HepG2 (cell line): ENCODE measurements at regions not wholly inside any gene's neighbourhood (a gene's known extent, or its start where the extent isn't known, plus 50 kb on each side); places are given as distances from the start of the nearest gene placed in this dataset.

Experiments used
- ATAC-seq: fragments of 200-7000 bp; cut with Tn5 transposase; 3 replicates; pipeline ENCODE4 v1.9.1; 2020; ENCODE audit warnings: mild to moderate bottlenecking, moderate library complexity
- BruUV-seq: library from RNA; stranded (reverse); fragments of 400-500 nt; replicated peaks from 2 replicates; lab custom pipeline; 2021; lab: Mats Ljungman, UMichigan
- CTCF ChIA-PET: fragments of 300-600 bp; formaldehyde crosslinking; extraction: SDS; loops from one replicate; lab custom pipeline; 2021; ENCODE audit warnings: low total read pairs, inconsistent platforms, low intra/inter-chr PET ratio; lab: Yijun Ruan, JAX
- POLR2A ChIA-PET: fragments of 350-600 bp; sonication (Branson Sonifier 250); formaldehyde crosslinking; loops from one replicate; lab custom pipeline; 2020; ENCODE audit warnings: antibody characterized with exemption, inconsistent platforms; lab: Yijun Ruan, JAX
- DNase-seq: peaks from one replicate; pipeline ENCODE4 v3.0.0-alpha.2; 2015; ENCODE audit warnings: low spot score
- FAIRE-seq: peaks from 3 replicates; lab custom pipeline; 2011; peaks lifted over from hg19 to GRCh38; lab: Jason Lieb, UNC
- H2AFZ ChIP-seq: one replicate; pipeline ENCODE4 v1.6.1; 2011; ENCODE audit warnings: low read length, inconsistent platforms
- H3K27ac ChIP-seq: fragments of 300-600 bp; 3 replicates; pipeline ENCODE4 v1.8.0; 2011; ENCODE audit warnings: mixed run types, mild to moderate bottlenecking, mixed read lengths, low read length, inconsistent platforms; ENCODE audit not compliant: insufficient read depth; ENCODE audit errors: extremely low read length
- H3K27me3 ChIP-seq, 2 experiments: fragments of 200-600 bp in 1 of 2; 2 replicates in 1 of 2; 3 replicates in 1 of 2; pipeline versions ENCODE4 v1.6.0 to v1.8.0; 2011; ENCODE audit warnings: low read length in 2 of 2, mild to moderate bottlenecking in 2 of 2, moderate library complexity in 2 of 2, inconsistent platforms in 1 of 2; ENCODE audit not compliant: insufficient read depth in 2 of 2, control insufficient read depth in 1 of 2
- H3K36me3 ChIP-seq, 2 experiments: fragments of 200-600 bp in 1 of 2; replicated peaks in 1 of 2; 2 replicates in 1 of 2; 3 replicates in 1 of 2; pipeline versions ENCODE4 v1.5.1 to v1.8.0; 2011; ENCODE audit warnings: low read length in 2 of 2, inconsistent platforms in 1 of 2; ENCODE audit not compliant: insufficient read depth in 2 of 2, control insufficient read depth in 1 of 2
- H3K4me1 ChIP-seq: 2 replicates; pipeline ENCODE4 v1.5.1; 2012; ENCODE audit warnings: low read length, inconsistent platforms; ENCODE audit not compliant: insufficient read depth
- H3K4me2 ChIP-seq: 2 replicates; pipeline ENCODE4 v1.6.0; 2011; ENCODE audit warnings: low read depth, low read length, inconsistent platforms
- H3K4me3 ChIP-seq, 3 experiments: fragments of 200-600 bp in 1 of 3; sonication (generic), shearing (Covaris generic) in 1 of 3; replicated peaks in 1 of 3; 2 replicates each; pipeline ENCODE4 v1.5.1; 2011 to 2016; ENCODE audit warnings: low read length in 3 of 3, inconsistent platforms in 2 of 3, low read depth in 2 of 3, mild to moderate bottlenecking in 2 of 3, control low read depth in 1 of 3, mixed read lengths in 1 of 3; ENCODE audit not compliant: insufficient read depth in 1 of 3
- H3K79me2 ChIP-seq: one replicate; pipeline ENCODE4 v1.6.1; 2011; ENCODE audit warnings: low read length, inconsistent platforms; ENCODE audit not compliant: insufficient read depth
- H3K9ac ChIP-seq: 2 replicates; pipeline ENCODE4 v1.6.0; 2011; ENCODE audit warnings: mild to moderate bottlenecking, low read depth, low read length, inconsistent platforms; ENCODE audit not compliant: insufficient read depth
- H3K9me3 ChIP-seq: 2 replicates; pipeline ENCODE4 v1.5.1; 2012; ENCODE audit warnings: mild to moderate bottlenecking, low read length
- H4K20me1 ChIP-seq: 2 replicates; pipeline ENCODE4 v1.6.0; 2011; ENCODE audit warnings: inconsistent platforms, mild to moderate bottlenecking, low read length, moderate library complexity; ENCODE audit not compliant: insufficient read depth
- CAMTA2 ChIP-seq: sonication (generic); formaldehyde crosslinking; IDR thresholded peaks from 2 replicates; pipeline ENCODE4 v1.4.0; 2020; ENCODE audit warnings: mild to moderate bottlenecking, missing genetic modification reagents, borderline replicate concordance
- CBFB ChIP-seq: sonication (generic); formaldehyde crosslinking; IDR thresholded peaks from 2 replicates; pipeline ENCODE4 v1.4.0; 2020; ENCODE audit warnings: missing genetic modification reagents
- CENPT ChIP-seq: sonication (generic); formaldehyde crosslinking; IDR thresholded peaks from 2 replicates; pipeline ENCODE4 v1.8.0; 2022; ENCODE audit warnings: low read depth, mild to moderate bottlenecking, moderate library complexity, missing genetic modification reagents
- HIVEP1 ChIP-seq: sonication (generic); formaldehyde crosslinking; IDR thresholded peaks from 2 replicates; pipeline ENCODE4 v1.4.0; 2020; ENCODE audit warnings: mild to moderate bottlenecking, missing genetic modification reagents
- HMGXB3 ChIP-seq: sonication (generic); formaldehyde crosslinking; IDR thresholded peaks from 2 replicates; pipeline ENCODE4 v1.4.0; 2020; ENCODE audit warnings: missing genetic modification reagents, borderline replicate concordance
- POLR2AphosphoS5 ChIP-seq: IDR thresholded peaks from 2 replicates; pipeline ENCODE4 v1.6.1; 2012; ENCODE audit warnings: low read depth, low read length
- RARA ChIP-seq: IDR thresholded peaks from 2 replicates; pipeline ENCODE4 v1.6.1; 2016; ENCODE audit warnings: missing genetic modification reagents, missing compliant biosample characterization
- SMAD1 ChIP-seq: sonication (generic); formaldehyde crosslinking; IDR thresholded peaks from 2 replicates; pipeline ENCODE4 v1.4.0; 2020; ENCODE audit warnings: missing genetic modification reagents, low read depth, mild to moderate bottlenecking, borderline replicate concordance
- SRSF1 ChIP-seq: fragments of 200-400 bp; formaldehyde crosslinking; optimal IDR thresholded peaks from 2 replicates; pipeline ENCODE3; 2017; ENCODE audit warnings: mild to moderate bottlenecking, low read depth, low read length, moderate library complexity
- TCF7L2 ChIP-seq: IDR thresholded peaks from 2 replicates; pipeline ENCODE4 v1.6.1; 2011; ENCODE audit warnings: mild to moderate bottlenecking, low read depth, low read length, moderate library complexity
- ZBTB43 ChIP-seq: sonication (generic); formaldehyde crosslinking; conservative IDR thresholded peaks from 2 replicates; pipeline ENCODE4 v1.4.0; 2020; ENCODE audit warnings: missing genetic modification reagents
- ZNF230 ChIP-seq: sonication (generic); formaldehyde crosslinking; IDR thresholded peaks from 2 replicates; pipeline ENCODE4 v1.4.0; 2020; ENCODE audit warnings: mild to moderate bottlenecking, missing genetic modification reagents
- ZNF263 ChIP-seq: sonication (generic); formaldehyde crosslinking; IDR thresholded peaks from 2 replicates; pipeline ENCODE4 v1.4.0; 2020; ENCODE audit warnings: missing genetic modification reagents
- ZNF614 ChIP-seq: IDR thresholded peaks from 2 replicates; pipeline ENCODE4 v1.6.1; 2018; ENCODE audit warnings: missing biosample characterization, missing genetic modification reagents, inconsistent platforms, borderline replicate concordance
- ZNF720 ChIP-seq: sonication (generic); formaldehyde crosslinking; IDR thresholded peaks from 2 replicates; pipeline ENCODE4 v1.4.0; 2020; ENCODE audit warnings: missing genetic modification reagents
- ZSCAN29 ChIP-seq: sonication (generic); formaldehyde crosslinking; conservative IDR thresholded peaks from 2 replicates; pipeline ENCODE4 v1.4.0; 2020; ENCODE audit warnings: mild to moderate bottlenecking, missing genetic modification reagents
- WGBS: methylation state at CpG from one replicate; pipeline ENCODE4 v1.1.6; 2017; ENCODE audit warnings: low lambda C conversion rate; 5-methylcytosine and 5-hydroxymethylcytosine counted together
- in situ Hi-C: cut with HindIII; loops from 2 replicates; pipeline ENCODE4 v1.10.0; 2017; ENCODE audit warnings: low pct_unique_long_range_greater_than_20kb; ENCODE audit not compliant: extremely low pct_ligation_motif_present
- intact Hi-C: fragments of 100-400 bp; cut with micrococcal nuclease; formaldehyde crosslinking; loops from one replicate; pipeline ENCODE4 v1.10.0; 2022; ENCODE audit not compliant: unreplicated experiment

GRCh38 chr10:111516144-111516543, 439.3 kb downstream of the ADRA2A start:
- no peak overlapping the region for H3K4me2 ChIP-seq
- CTCF ChIA-PET: no interaction called here
- ATAC-seq: no peak
- no peaks in the 10 kb centered on the region for H4K20me1 ChIP-seq
- H3K9ac ChIP-seq: no peak overlapping the region
- no peaks in the 10 kb centered on the region for H3K27me3 ChIP-seq
- H3K9me3 ChIP-seq: no peaks in the 10 kb centered on the region
- H3K36me3 ChIP-seq: no peaks in the 10 kb centered on the region
- TF ChIP-seq ZSCAN29 (CRISPR knock-in tag) (no peak), ZNF263 (no peak), CBFB (CRISPR knock-in tag) (no peak), SMAD1 (no peak), TCF7L2 (no peak), RARA (CRISPR knock-in tag) (no peak), SRSF1 (no peak), ZNF614 (no peak)
- TF ChIP-seq, all 625 proteins: peak for 0
- Histone ChIP-seq H3K79me2 (no peaks in the 10 kb centered on the region), H3K4me1 (no peaks in the 10 kb centered on the region), H2AFZ (no peak overlapping the region), H3K27ac (no peak overlapping the region), H3K4me3 (no peak overlapping the region)
- in situ Hi-C loops: no loop called here
- POLR2A ChIA-PET: no interaction called here
- FAIRE-seq (no peak), DNase-seq (no peak)
- intact Hi-C loops: no loop called here
- no TSS peak for BruUV-seq

DNA sequence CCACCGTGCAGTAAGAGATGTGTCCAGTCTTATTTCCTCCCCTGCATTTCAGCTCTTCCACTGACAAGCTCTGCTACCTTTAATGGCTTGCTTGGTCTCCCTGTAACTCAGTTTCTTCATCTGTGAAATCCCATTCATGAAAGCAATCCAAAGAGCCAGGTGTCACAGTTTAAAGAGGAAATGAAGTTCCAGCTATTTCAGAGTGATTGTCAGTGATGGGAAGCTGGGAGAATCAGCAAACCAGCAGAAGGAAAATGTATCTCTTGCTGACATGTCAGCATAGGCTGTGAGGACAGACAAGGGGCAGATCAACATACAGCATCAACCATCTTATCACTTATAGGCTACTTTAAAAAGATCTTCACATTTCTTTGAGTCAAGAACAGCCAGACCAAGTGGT, 445.3 kb downstream of the ADRA2A start:
- in situ Hi-C loops: no loop called here
- H3K9ac ChIP-seq: no peak overlapping the region
- H4K20me1 ChIP-seq: no peaks in the 10 kb centered on the region
- CTCF ChIA-PET: no interaction called here
- H3K9me3 ChIP-seq: no peaks in the 10 kb centered on the region
- H3K4me3 ChIP-seq: no peak overlapping the region
- H3K4me1 ChIP-seq: no peaks in the 10 kb centered on the region
- no peak overlapping the region for H3K27ac ChIP-seq
- POLR2A ChIA-PET: no interaction called here
- intact Hi-C loops: no loop called here
- H3K27me3 ChIP-seq: no peaks in the 10 kb centered on the region
- no TSS peak for BruUV-seq
- ATAC-seq: no peak
- no peak for DNase-seq
- H3K4me2 ChIP-seq: no peak overlapping the region
- no peak overlapping the region for H2AFZ ChIP-seq
- no peak for FAIRE-seq
- H3K79me2 ChIP-seq: no peaks in the 10 kb centered on the region
- no peaks in the 10 kb centered on the region for H3K36me3 ChIP-seq
- WGBS: 0% methylated on average over 1 of the region's 1 CpG
- TF ChIP-seq ZNF230 (CRISPR knock-in tag): no peak
- no peak for TF ChIP-seq CENPT
- no peak for TF ChIP-seq ZNF720 (CRISPR knock-in tag)
- no peak for TF ChIP-seq CAMTA2 (CRISPR knock-in tag)
- TF ChIP-seq ZBTB43 (CRISPR knock-in tag): no peak
- TF ChIP-seq HMGXB3: no peak
- no peak for TF ChIP-seq POLR2AphosphoS5
- no peak for TF ChIP-seq HIVEP1 (CRISPR knock-in tag)
